ENCODE measurements at regions not wholly inside any gene's neighbourhood (a gene's known extent, or its start where the extent isn't known, plus 50 kb on each side); places are given as distances from the start of the nearest gene placed in this dataset.

DNA sequence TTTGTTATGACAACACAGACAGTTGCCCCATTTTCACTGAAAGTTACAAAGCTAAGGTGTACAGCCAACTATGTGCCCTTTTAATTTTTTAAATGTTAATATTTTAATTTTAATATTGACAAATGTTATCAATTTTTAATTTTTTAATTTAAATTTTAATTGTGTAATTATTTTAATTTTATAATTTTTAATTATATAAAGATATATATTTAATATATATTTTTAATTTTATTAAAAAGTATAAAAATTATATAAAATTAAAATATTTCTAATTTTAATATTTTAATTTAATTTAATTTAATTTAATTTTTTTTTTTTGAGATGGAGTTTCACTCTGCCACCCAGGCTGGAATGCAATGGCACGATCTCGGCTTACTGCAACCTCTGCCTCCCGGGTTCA is 52.1 kb upstream of the ATP11B start:
- TF ChIP-seq EP300 (IDR thresholded peaks at IDR 0.05) (no peak), POLR2AphosphoS5 (IDR thresholded peaks at IDR 0.05) (no peak), POLR2A (IDR thresholded peaks at IDR 0.05) (no peak)
- TF ChIP-seq, protein P1, sequence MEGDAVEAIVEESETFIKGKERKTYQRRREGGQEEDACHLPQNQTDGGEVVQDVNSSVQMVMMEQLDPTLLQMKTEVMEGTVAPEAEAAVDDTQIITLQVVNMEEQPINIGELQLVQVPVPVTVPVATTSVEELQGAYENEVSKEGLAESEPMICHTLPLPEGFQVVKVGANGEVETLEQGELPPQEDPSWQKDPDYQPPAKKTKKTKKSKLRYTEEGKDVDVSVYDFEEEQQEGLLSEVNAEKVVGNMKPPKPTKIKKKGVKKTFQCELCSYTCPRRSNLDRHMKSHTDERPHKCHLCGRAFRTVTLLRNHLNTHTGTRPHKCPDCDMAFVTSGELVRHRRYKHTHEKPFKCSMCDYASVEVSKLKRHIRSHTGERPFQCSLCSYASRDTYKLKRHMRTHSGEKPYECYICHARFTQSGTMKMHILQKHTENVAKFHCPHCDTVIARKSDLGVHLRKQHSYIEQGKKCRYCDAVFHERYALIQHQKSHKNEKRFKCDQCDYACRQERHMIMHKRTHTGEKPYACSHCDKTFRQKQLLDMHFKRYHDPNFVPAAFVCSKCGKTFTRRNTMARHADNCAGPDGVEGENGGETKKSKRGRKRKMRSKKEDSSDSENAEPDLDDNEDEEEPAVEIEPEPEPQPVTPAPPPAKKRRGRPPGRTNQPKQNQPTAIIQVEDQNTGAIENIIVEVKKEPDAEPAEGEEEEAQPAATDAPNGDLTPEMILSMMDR (IDR thresholded peaks at IDR 0.05) = no peak
- 91% methylated on average over 3 of the region's 3 CpGs for WGBS
- no peak for DNase-seq (ENCODE audit: low spot score in 2 of 2)
- Histone ChIP-seq H3K27ac (no peak overlapping the region), H3K9me3 (no peaks in the 10 kb centered on the region), H3K27me3 (no peaks in the 10 kb centered on the region), H3K4me3 (no peak overlapping the region), H3K36me3 (no peaks in the 10 kb centered on the region), H3K4me1 (peaks cover 9% of the 10 kb centered on the region)

Data from suprapubic skin (tissue), 4 donors.